LNCAP (cell line): ENCODE measurements at regions not wholly inside any gene's neighbourhood (a gene's known extent, or its start where the extent isn't known, plus 50 kb on each side); places are given as distances from the start of the nearest gene placed in this dataset.

ENCODE experiments used
- CTCF ChIP-seq: fragments of 450-650 bp; IDR thresholded peaks from 2 replicates; pipeline ENCODE4 v1.5.1; 2017; ENCODE audit warnings: mild to moderate bottlenecking

GRCh38 chr13:107413005-107413404 is 802.3 kb downstream of the LIG4 start:
- no peak for TF ChIP-seq CTCF

DNA sequence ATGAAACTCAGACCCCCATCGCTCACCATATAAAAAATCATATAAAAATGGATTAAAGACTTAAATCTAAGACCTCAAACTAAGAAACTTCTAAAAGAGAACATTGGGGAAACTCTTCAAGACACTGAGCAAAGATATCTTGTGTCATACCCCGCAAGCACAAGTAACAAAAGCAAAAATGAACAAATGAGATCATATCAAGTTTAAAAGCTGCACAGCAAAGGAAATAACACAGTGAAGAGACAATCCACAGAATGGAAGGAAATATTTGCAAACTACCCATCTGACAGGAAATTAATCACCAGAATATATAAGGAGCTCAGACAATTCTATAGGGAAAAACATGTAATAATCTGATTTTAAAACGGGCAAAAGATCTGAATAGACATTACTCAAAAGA is 808.3 kb downstream of the LIG4 start:
- no peak for TF ChIP-seq CTCF

GRCh38 chr13:107395927-107396662 is 819.2 kb downstream of the LIG4 start:
- TF ChIP-seq CTCF: no peak

GRCh38 chr13:107392205-107392604 is 823.1 kb downstream of the LIG4 start:
- TF ChIP-seq CTCF: no peak

DNA sequence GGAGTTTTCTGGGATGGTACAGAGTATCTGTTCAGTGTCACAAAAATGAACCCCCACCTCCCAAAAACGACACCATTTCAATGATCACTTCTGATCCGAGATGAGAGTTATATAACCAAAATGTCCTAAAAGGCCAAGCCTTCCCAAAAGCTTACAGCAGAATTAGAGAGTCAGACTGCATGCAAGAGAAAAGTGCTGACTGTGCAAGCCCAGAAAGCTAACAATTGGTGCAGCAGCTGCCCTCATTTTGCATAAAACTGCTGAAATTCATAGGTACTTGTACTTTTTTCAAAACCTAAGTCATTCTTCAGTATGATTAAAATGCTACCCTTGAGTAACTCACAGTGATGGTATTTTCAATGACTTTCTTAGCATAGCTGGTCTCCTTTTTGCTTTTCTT is 819.6 kb upstream of the ARGLU1 start:
- TF ChIP-seq CTCF: no peak

- no peak for TF ChIP-seq CTCF
Measured at GRCh38 chr13:107379407-107380155, 811.6 kb upstream of the ARGLU1 start.

DNA sequence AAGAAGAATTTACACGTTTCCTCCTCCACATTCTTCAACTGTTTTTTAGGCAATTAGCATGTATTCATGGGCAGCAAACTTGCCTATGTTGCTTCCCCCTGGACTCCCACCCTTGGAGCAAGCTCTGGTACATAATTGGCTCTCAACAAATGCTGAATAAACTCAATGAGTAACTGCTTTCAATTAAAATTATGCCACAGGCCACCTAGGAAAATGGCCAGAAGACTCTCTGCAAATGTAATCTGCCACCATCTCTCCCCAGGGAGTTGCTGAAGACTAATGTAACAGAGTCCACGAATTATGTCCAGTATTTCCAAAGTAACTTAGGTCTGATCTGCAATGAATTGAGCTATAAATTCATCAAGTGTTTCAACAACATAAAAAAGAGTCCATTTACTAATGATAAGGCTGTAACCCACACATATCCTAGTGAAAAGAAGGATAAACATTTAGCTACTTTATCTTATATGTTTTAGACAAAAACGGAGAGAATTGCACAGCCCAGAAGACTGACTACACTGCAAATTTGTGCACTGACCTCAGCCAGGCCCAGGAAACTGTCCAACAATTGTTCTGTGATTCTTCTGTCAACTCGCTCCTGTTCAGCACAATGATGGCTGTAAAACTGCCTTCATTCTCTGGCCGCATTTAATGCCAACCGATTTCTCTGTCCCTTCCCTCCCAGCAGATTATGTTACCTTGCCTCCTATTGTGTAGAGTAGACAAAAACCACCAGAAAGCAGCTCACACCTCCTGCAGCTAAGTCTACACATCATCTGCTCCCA is 808.6 kb upstream of the ARGLU1 start:
- no peak for TF ChIP-seq CTCF
